ACHN (cell line): ENCODE measurements at regions not wholly inside any gene's neighbourhood (a gene's known extent, or its start where the extent isn't known, plus 50 kb on each side); places are given as distances from the start of the nearest gene placed in this dataset.

ENCODE experiments used
- DNase-seq: peaks from one replicate; pipeline ENCODE4 v3.0.0-alpha.2; 2015
- in situ Hi-C: cut with HindIII; loops from 2 replicates; pipeline ENCODE4 v1.10.0; 2017; ENCODE audit warnings: low sequenced_read_pairs, low pct_ligation_motif_present, low pct_unique_long_range_greater_than_20kb

GRCh38 chr4:121454251-121454979, 73.6 kb upstream of the QRFPR start:
- in situ Hi-C loops, result no loop called here
- no peak for DNase-seq

GRCh38 chr4:121451310-121451709, 70.5 kb upstream of the QRFPR start:
- in situ Hi-C loops, result no loop called here
- DNase-seq, result no peak

- DNase-seq, result peak; percentile 90
- in situ Hi-C loops, result no loop called here
Observed at GRCh38 chr4:121449416-121449815, 68.6 kb upstream of the QRFPR start.

- in situ Hi-C loops, result no loop called here
- DNase-seq, result peak; percentile 71
Observed at GRCh38 chr4:121448231-121448630, 67.4 kb upstream of the QRFPR start.

GRCh38 chr4:121439669-121440068, 58.9 kb upstream of the QRFPR start:
- DNase-seq, result no peak
- in situ Hi-C loops, result no loop called here
